Lower leg skin (tissue), 3 donors: ENCODE measurements at regions not wholly inside any gene's neighbourhood (a gene's known extent, or its start where the extent isn't known, plus 50 kb on each side); places are given as distances from the start of the nearest gene placed in this dataset.

Experiments
- POLR2A ChIP-seq, 2 donors: fragments of 450-650 bp; IDR thresholded peaks; one replicate each; pipeline ENCODE4 v1.6.1; 2016 to 2017; ENCODE audit warnings: antibody characterized with exemption in 2 of 2, mild to moderate bottlenecking in 1 of 2, moderate library complexity in 1 of 2
- TF ChIP-seq, protein P1 (sequence below), 3 donors: fragments of 450-650 bp; IDR thresholded peaks; one replicate each; pipeline ENCODE4 v1.5.1; 2016; ENCODE audit warnings: antibody characterized with exemption in 3 of 3, mild to moderate bottlenecking in 3 of 3, moderate library complexity in 2 of 3

DNA sequence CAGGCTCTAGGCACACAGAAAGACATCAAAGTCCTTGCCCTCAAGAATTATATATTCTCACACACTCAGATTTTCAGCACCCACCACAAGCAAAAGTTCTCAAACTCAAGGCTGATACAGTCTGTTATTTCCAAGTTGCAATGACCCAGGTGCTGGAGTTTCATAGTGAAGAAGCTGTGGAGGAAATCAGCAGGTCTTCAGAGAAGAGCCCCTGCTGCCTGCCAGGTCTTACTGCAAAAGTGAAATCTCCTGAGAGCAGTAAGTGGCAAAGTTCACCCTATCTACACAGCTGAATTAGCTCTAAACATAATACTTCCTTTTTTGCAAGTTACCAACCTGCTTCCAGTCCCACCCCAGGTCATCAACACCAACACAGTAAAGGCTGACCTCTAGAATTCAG lies 64.6 kb downstream of the RPL27A start:
- TF ChIP-seq, protein P1, sequence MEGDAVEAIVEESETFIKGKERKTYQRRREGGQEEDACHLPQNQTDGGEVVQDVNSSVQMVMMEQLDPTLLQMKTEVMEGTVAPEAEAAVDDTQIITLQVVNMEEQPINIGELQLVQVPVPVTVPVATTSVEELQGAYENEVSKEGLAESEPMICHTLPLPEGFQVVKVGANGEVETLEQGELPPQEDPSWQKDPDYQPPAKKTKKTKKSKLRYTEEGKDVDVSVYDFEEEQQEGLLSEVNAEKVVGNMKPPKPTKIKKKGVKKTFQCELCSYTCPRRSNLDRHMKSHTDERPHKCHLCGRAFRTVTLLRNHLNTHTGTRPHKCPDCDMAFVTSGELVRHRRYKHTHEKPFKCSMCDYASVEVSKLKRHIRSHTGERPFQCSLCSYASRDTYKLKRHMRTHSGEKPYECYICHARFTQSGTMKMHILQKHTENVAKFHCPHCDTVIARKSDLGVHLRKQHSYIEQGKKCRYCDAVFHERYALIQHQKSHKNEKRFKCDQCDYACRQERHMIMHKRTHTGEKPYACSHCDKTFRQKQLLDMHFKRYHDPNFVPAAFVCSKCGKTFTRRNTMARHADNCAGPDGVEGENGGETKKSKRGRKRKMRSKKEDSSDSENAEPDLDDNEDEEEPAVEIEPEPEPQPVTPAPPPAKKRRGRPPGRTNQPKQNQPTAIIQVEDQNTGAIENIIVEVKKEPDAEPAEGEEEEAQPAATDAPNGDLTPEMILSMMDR (IDR thresholded peaks at IDR 0.05) = no peak
- TF ChIP-seq POLR2A (IDR thresholded peaks at IDR 0.05) = no peak
